ENCODE measurements at regions not wholly inside any gene's neighbourhood (a gene's known extent, or its start where the extent isn't known, plus 50 kb on each side); places are given as distances from the start of the nearest gene placed in this dataset.

DNA sequence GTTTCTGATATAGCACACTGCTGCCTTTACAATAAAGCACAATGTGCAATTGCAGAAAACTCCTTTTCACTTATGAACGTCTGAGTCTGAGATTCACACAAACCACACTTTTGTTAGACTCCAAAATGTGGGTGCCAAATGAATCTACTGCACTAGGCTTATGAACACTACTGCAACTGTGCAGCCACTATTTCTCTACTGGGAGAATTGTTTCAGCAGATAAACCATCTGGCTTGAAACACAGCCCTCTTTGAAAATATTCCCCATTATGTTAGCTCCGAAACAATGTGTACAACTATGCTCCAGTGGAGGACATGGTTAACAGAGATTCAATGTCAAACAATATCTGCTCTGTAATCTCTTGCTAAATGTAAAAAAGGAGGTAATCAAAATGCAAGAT lies 188.7 kb upstream of the ZEB2 start:
- Histone ChIP-seq H3K9me3 (ENCODE audit: control insufficient read depth, insufficient read depth, low read length) (no peaks in the 10 kb centered on the region), H3K27me3 (ENCODE audit: control insufficient read depth, insufficient read depth, low read length) (no peaks in the 10 kb centered on the region), H3K27ac (ENCODE audit: low read depth, low read length) (peak overlapping the region; percentile 49), H3K4me1 (ENCODE audit: control insufficient read depth, insufficient read depth, low read length) (no peaks in the 10 kb centered on the region), H3K36me3 (ENCODE audit: control insufficient read depth, insufficient read depth, low read length) (no peaks in the 10 kb centered on the region), H3K4me3 (ENCODE audit: low read depth, low read length) (no peak overlapping the region)
- peak in 5 of 6 donors; percentile 15 to 82 (median 22) for DNase-seq (ENCODE audit: low read depth in 4 of 6, low spot score in 6 of 6)
- WGBS (ENCODE audit: insufficient coverage) = 36% methylated on average over 1 of the region's 2 CpGs

DNA sequence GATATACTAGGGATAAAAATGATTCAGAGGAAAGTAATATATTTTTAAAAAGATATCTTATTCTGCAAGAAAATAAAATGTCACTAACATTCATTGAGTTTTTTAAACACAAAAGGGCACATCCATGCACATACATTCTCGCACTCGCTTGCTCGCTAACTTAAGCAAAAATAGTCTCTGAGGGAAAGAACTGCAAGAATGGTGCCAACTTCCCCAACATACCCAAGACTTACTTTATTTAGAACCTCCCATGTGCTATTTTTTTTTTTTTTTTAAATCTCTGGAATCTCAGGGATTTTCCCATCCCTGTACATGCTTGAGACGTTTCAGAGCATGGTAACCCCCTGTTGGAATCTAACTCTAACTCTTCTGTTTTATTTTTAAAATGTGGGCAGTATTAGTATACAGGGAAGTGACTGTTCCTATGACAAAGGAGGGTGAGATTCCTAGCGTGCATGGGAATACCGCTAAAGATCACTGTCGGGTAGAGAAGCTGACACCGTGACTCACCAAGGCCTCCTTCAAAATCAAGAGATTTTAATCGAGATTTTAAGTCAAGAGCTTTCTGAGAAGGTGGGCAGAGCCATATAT lies 187.9 kb upstream of the ZEB2 start:
- Histone ChIP-seq H3K27ac (ENCODE audit: low read depth, low read length) (peak overlapping the region; percentile 49), H3K4me1 (ENCODE audit: control insufficient read depth, insufficient read depth, low read length) (no peaks in the 10 kb centered on the region), H3K9me3 (ENCODE audit: control insufficient read depth, insufficient read depth, low read length) (no peaks in the 10 kb centered on the region), H3K4me3 (ENCODE audit: low read depth, low read length) (no peak overlapping the region), H3K27me3 (ENCODE audit: control insufficient read depth, insufficient read depth, low read length) (no peaks in the 10 kb centered on the region), H3K36me3 (ENCODE audit: control insufficient read depth, insufficient read depth, low read length) (no peaks in the 10 kb centered on the region)
- 83% methylated on average over 3 of the region's 9 CpGs for WGBS (ENCODE audit: insufficient coverage)
- peak in 1 of 6 donors; percentile 60 for DNase-seq (ENCODE audit: low read depth in 4 of 6, low spot score in 6 of 6)

DNA sequence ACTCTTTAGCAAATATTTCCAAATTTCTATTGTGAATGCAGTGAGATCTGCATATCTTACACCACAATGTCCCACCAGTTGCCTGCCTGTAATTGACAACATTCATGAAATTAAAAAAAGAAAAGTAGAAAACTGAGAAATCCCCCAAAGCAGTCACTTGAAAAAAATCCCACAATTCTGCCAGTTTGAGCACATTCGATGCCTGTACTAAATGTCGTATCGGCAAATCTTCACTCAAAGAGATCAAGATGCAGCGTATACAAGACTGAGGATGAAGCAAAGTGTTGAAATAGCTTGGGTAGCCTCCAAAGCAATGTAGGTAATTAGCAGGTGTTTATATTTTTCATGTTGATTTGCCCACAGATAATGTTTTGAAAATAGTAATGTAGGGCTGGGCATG lies 186.7 kb upstream of the ZEB2 start:
- H3K4me1 ChIP-seq (ENCODE audit: control insufficient read depth, insufficient read depth, low read length) = no peaks in the 10 kb centered on the region
- no peaks in the 10 kb centered on the region for H3K36me3 ChIP-seq (ENCODE audit: control insufficient read depth, insufficient read depth, low read length)
- WGBS (ENCODE audit: insufficient coverage) = 95% methylated on average over 3 of the region's 4 CpGs
- no peak overlapping the region for H3K4me3 ChIP-seq (ENCODE audit: low read depth, low read length)
- no peak for DNase-seq (ENCODE audit: low read depth in 4 of 6, low spot score in 6 of 6)
- H3K27ac ChIP-seq (ENCODE audit: low read depth, low read length) = no peak overlapping the region
- no peaks in the 10 kb centered on the region for H3K27me3 ChIP-seq (ENCODE audit: control insufficient read depth, insufficient read depth, low read length)
- H3K9me3 ChIP-seq (ENCODE audit: control insufficient read depth, insufficient read depth, low read length) = no peaks in the 10 kb centered on the region

DNA sequence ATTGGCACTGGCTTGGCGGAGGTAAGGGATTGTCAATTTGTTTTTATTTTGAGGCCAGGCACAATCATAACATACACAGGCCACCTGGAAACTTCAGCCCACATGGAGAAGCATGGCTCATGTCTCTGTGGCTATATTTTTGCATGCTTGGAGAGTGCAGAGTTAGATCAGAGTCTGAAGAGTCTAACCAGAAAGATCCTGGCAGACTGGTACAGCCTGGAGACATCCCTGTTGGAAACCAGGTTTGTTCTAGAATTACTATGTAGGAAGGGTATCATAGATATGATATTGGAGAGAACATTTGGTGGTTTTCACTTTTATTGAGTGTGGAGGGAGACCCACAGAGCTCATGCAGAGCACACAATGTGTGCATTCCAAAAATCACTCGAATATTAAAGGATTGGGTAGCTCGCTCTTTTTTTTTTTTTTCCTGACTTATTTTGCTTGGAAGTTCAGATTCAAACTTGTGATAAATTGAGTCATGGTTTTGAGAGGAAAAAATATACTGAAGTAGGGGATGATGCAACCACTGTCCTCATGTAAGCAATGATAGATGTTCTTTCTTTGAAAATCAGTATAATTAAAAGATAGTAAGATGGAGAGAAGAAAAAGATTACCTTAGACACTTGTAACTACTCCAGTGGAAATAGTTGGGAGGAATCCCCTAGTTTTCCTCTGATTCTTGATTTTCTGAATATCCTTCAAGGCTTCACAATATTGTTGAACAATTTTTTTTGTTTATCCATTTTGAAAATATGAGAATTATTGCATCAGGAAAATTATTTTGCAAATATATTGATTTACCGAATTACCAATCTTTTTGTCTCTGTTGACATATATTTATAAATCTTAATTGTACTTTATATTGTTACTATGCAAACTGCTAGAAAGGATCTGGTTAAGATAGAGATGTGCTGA lies 185.7 kb upstream of the ZEB2 start:
- H3K4me1 ChIP-seq (ENCODE audit: control insufficient read depth, insufficient read depth, low read length) = no peaks in the 10 kb centered on the region
- WGBS (ENCODE audit: insufficient coverage) = 100% methylated on average over 1 of the region's 4 CpGs
- no peak overlapping the region for H3K4me3 ChIP-seq (ENCODE audit: low read depth, low read length)
- DNase-seq (ENCODE audit: low read depth in 4 of 6, low spot score in 6 of 6) = no peak
- no peaks in the 10 kb centered on the region for H3K27me3 ChIP-seq (ENCODE audit: control insufficient read depth, insufficient read depth, low read length)
- no peak overlapping the region for H3K27ac ChIP-seq (ENCODE audit: low read depth, low read length)
- no peaks in the 10 kb centered on the region for H3K36me3 ChIP-seq (ENCODE audit: control insufficient read depth, insufficient read depth, low read length)
- H3K9me3 ChIP-seq (ENCODE audit: control insufficient read depth, insufficient read depth, low read length) = no peaks in the 10 kb centered on the region

DNA sequence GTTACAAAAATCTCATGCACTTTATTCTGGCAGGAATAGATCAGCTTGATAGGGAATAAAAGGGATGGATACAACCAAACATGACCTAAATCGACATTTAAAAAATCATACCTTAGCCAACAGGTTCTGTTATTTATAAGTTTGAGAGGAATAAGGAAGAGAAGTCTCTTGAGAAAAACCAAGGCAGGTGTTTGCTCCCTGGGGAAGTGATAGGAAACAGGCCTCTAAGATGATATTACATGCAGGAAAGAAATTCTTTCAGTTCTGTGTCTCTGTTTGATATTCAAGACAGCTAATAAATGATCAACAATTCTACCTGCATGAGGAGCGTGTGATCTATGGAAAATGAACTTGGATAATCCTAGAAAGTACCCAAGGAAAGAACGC lies 184.8 kb upstream of the ZEB2 start:
- Histone ChIP-seq H3K4me3 (ENCODE audit: low read depth, low read length) (no peak overlapping the region), H3K27me3 (ENCODE audit: control insufficient read depth, insufficient read depth, low read length) (no peaks in the 10 kb centered on the region), H3K27ac (ENCODE audit: low read depth, low read length) (no peak overlapping the region), H3K4me1 (ENCODE audit: control insufficient read depth, insufficient read depth, low read length) (no peaks in the 10 kb centered on the region), H3K9me3 (ENCODE audit: control insufficient read depth, insufficient read depth, low read length) (no peaks in the 10 kb centered on the region), H3K36me3 (ENCODE audit: control insufficient read depth, insufficient read depth, low read length) (no peaks in the 10 kb centered on the region)
- no peak for DNase-seq (ENCODE audit: low read depth in 4 of 6, low spot score in 6 of 6)
- no CpG with 5 or more reads among the region's 3 CpGs for WGBS (ENCODE audit: insufficient coverage)

DNA sequence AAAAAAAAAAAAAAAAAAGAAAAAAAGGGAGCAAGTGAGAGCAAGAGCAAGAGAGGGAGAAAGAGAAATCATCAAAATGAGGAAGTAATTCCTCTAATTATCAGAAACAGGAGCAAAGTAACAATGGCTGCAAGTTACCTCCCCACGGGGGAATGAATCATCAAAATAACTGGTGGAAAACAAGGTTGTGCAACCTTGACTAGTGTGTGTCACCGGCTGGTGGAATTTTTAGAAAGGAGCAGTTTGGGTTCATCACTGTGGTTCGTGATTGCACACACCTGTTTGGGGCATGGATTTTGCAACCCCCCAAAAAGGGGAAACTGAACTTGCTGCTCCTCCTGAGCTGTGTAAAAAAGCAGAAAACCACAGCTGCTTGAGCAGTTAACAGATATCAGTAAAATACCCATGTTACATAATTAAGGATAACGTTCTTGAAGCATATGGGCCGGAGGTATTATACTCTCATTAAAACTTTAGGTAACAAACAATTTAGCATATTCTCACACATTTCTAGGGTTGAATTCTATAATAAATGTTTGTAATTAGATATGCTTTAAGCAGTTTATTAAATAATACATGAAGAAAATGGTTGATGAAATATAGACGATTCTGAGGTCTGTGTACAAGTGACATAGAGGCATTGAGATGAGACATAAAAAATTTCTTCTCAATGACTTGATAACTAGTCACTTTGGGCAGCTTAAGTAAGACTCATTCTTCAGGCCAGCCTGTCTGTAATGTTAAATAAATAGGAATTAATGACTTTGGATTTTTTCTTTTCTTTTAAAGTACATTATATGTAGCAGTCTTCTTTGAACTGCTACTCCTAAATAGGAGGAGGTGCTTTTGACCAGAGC lies 184.2 kb upstream of the ZEB2 start:
- Histone ChIP-seq H3K4me3 (ENCODE audit: low read depth, low read length) (no peak overlapping the region), H3K36me3 (ENCODE audit: control insufficient read depth, insufficient read depth, low read length) (no peaks in the 10 kb centered on the region), H3K27me3 (ENCODE audit: control insufficient read depth, insufficient read depth, low read length) (no peaks in the 10 kb centered on the region), H3K9me3 (ENCODE audit: control insufficient read depth, insufficient read depth, low read length) (no peaks in the 10 kb centered on the region), H3K27ac (ENCODE audit: low read depth, low read length) (no peak overlapping the region), H3K4me1 (ENCODE audit: control insufficient read depth, insufficient read depth, low read length) (no peaks in the 10 kb centered on the region)
- 89% methylated on average over 3 of the region's 6 CpGs for WGBS (ENCODE audit: insufficient coverage)
- DNase-seq (ENCODE audit: low read depth in 4 of 6, low spot score in 6 of 6) = no peak

DNA sequence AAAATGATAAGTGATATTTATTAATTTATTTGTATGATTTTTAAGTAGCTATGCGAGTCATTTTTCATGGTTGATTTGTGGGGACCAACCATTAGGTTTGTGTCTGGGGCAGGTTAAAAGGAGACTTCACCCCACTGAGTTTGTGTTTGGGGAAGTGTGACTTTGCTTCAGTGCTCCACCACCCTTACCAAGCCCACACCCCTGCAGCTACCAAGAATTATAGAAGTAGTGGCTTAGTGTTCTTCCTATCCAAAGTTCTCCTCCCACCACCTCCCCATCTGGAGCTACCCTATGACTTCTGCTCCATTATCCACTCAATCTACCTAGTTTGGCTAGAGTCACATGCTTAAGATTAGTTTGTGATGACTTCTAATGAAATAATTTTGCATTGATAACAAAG lies 182.1 kb upstream of the ZEB2 start:
- H3K4me1 ChIP-seq (ENCODE audit: control insufficient read depth, insufficient read depth, low read length) = no peaks in the 10 kb centered on the region
- H3K27me3 ChIP-seq (ENCODE audit: control insufficient read depth, insufficient read depth, low read length) = no peaks in the 10 kb centered on the region
- WGBS (ENCODE audit: insufficient coverage) = no CpG with 5 or more reads among the region's 1 CpG
- no peak overlapping the region for H3K27ac ChIP-seq (ENCODE audit: low read depth, low read length)
- H3K9me3 ChIP-seq (ENCODE audit: control insufficient read depth, insufficient read depth, low read length) = no peaks in the 10 kb centered on the region
- no peak for DNase-seq (ENCODE audit: low read depth in 4 of 6, low spot score in 6 of 6)
- H3K4me3 ChIP-seq (ENCODE audit: low read depth, low read length) = no peak overlapping the region
- H3K36me3 ChIP-seq (ENCODE audit: control insufficient read depth, insufficient read depth, low read length) = no peaks in the 10 kb centered on the region

DNA sequence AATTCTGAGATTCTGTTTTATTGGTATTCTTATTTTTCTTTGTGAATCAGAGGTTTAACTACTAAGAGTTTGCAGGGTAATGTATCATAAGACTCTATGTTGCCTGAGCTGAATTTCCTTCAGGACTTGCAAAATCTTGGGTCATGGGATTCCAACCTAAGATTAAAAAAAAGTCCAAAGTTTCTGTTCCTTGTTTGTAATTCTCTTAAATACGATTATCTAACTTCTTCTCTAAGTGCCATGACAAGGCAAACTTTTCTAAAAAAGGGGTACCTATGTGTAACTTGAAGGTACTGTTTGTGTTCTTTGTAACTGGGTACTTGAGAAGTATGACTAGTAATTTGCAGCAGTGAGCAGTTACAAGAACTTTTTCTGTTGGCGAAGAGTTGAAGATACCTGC lies 181.3 kb upstream of the ZEB2 start:
- WGBS (ENCODE audit: insufficient coverage) = no CpG with 5 or more reads among the region's 2 CpGs
- H3K27ac ChIP-seq (ENCODE audit: low read depth, low read length) = no peak overlapping the region

DNA sequence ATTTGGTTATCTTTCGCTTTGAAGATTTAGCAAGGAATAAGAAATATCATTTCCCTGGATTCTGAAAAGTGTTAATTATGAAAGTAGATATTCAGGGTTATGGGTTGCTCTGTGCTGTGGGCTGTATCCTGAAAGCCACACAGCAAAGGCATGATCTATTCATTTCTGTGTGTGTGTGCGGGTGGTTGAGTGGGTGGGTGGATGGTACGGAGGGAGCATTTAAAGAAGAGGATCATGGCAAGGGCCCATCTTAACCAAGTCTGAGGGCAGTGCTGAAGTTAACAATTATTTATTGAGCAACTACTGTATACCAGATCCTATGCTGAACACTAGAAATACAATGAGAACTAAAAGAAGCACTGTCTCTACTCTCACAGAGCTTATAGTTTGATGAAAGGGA lies 178.2 kb upstream of the ZEB2 start:
- no peak for DNase-seq (ENCODE audit: low read depth in 4 of 6, low spot score in 6 of 6)
- WGBS (ENCODE audit: insufficient coverage) = 100% methylated on average over 1 of the region's 3 CpGs
- Histone ChIP-seq H3K36me3 (ENCODE audit: control insufficient read depth, insufficient read depth, low read length) (no peaks in the 10 kb centered on the region), H3K4me1 (ENCODE audit: control insufficient read depth, insufficient read depth, low read length) (no peaks in the 10 kb centered on the region), H3K27ac (ENCODE audit: low read depth, low read length) (no peak overlapping the region), H3K27me3 (ENCODE audit: control insufficient read depth, insufficient read depth, low read length) (no peaks in the 10 kb centered on the region), H3K9me3 (ENCODE audit: control insufficient read depth, insufficient read depth, low read length) (no peaks in the 10 kb centered on the region), H3K4me3 (ENCODE audit: low read depth, low read length) (no peak overlapping the region)

More for the DNA sequence above, 181.3 kb upstream of the ZEB2 start:
- H3K4me3 ChIP-seq (ENCODE audit: low read depth, low read length) = no peak overlapping the region
- H3K27me3 ChIP-seq (ENCODE audit: control insufficient read depth, insufficient read depth, low read length) = no peaks in the 10 kb centered on the region
- no peaks in the 10 kb centered on the region for H3K36me3 ChIP-seq (ENCODE audit: control insufficient read depth, insufficient read depth, low read length)
- no peaks in the 10 kb centered on the region for H3K4me1 ChIP-seq (ENCODE audit: control insufficient read depth, insufficient read depth, low read length)
- no peak for DNase-seq (ENCODE audit: low read depth in 4 of 6, low spot score in 6 of 6)
- H3K9me3 ChIP-seq (ENCODE audit: control insufficient read depth, insufficient read depth, low read length) = no peaks in the 10 kb centered on the region
